GM19452 (cell line): ENCODE measurements at regions not wholly inside any gene's neighbourhood (a gene's known extent, or its start where the extent isn't known, plus 50 kb on each side); places are given as distances from the start of the nearest gene placed in this dataset.

Experiments used
- ATAC-seq: cut with Tn5 transposase; IDR thresholded peaks from one replicate; pipeline ENCODE4 v1.9.1; 2021; ENCODE audit not compliant: unreplicated experiment

GRCh38 chr12:103178366-103179080 is 221.0 kb downstream of the ASCL1 start:
- ATAC-seq: no peak

GRCh38 chr12:103181366-103182152 is 224.1 kb downstream of the ASCL1 start:
- ATAC-seq: peak; percentile 88

- no peak for ATAC-seq
Measured at GRCh38 chr12:103182299-103182698, 224.8 kb downstream of the ASCL1 start.

- no peak for ATAC-seq
Measured at GRCh38 chr12:103196467-103196866, 239.0 kb downstream of the ASCL1 start.

GRCh38 chr12:103197725-103198388 is 240.4 kb downstream of the ASCL1 start:
- ATAC-seq: no peak

GRCh38 chr12:103198499-103198898 is 241.0 kb downstream of the ASCL1 start:
- no peak for ATAC-seq

GRCh38 chr12:103205906-103206305 is 248.4 kb downstream of the ASCL1 start:
- ATAC-seq: no peak

GRCh38 chr12:103207936-103208335 is 250.5 kb downstream of the ASCL1 start:
- no peak for ATAC-seq

- no peak for ATAC-seq
Measured at GRCh38 chr12:103241184-103241583, 254.6 kb downstream of the C12orf42 start.

- ATAC-seq: no peak
Measured at GRCh38 chr12:103244596-103244995, 251.2 kb downstream of the C12orf42 start.

- ATAC-seq: no peak
Measured at GRCh38 chr12:103247531-103247930, 248.2 kb downstream of the C12orf42 start.

GRCh38 chr12:103249607-103250006 is 246.2 kb downstream of the C12orf42 start:
- no peak for ATAC-seq

GRCh38 chr12:103250487-103250886 is 245.3 kb downstream of the C12orf42 start:
- ATAC-seq: no peak
